HG03439 (cell line): ENCODE measurements at regions not wholly inside any gene's neighbourhood (a gene's known extent, or its start where the extent isn't known, plus 50 kb on each side); places are given as distances from the start of the nearest gene placed in this dataset.
"Not testable (repeated sequence)": the region's sequence is repeated elsewhere in the genome, so short reads cannot be mapped to it uniquely, and the experiment has no call there.

Source experiments
- ATAC-seq: cut with Tn5 transposase; IDR thresholded peaks from one replicate; pipeline ENCODE4 v1.9.1; 2021; ENCODE audit warnings: mild to moderate bottlenecking, moderate library complexity; ENCODE audit not compliant: unreplicated experiment

DNA sequence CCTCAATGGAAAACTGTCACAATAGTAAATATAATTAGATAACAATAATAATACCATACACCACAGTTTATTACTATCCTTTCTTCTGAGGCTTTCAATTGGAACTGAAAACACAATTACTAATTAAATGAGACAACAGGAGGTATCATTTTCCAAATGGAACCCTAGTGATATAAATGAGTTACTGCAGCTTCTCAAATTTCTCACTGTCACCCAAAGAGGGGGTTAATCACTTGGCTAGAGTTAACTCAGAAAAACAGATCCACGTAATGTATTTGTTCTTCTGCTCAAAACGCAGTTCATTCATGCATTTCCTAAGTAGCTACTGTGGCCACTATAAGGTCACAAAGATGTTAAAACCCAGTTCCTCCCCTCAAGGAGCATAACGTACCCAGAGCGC, 120.9 kb upstream of the FOXN3 start:
- ATAC-seq = no peak

DNA sequence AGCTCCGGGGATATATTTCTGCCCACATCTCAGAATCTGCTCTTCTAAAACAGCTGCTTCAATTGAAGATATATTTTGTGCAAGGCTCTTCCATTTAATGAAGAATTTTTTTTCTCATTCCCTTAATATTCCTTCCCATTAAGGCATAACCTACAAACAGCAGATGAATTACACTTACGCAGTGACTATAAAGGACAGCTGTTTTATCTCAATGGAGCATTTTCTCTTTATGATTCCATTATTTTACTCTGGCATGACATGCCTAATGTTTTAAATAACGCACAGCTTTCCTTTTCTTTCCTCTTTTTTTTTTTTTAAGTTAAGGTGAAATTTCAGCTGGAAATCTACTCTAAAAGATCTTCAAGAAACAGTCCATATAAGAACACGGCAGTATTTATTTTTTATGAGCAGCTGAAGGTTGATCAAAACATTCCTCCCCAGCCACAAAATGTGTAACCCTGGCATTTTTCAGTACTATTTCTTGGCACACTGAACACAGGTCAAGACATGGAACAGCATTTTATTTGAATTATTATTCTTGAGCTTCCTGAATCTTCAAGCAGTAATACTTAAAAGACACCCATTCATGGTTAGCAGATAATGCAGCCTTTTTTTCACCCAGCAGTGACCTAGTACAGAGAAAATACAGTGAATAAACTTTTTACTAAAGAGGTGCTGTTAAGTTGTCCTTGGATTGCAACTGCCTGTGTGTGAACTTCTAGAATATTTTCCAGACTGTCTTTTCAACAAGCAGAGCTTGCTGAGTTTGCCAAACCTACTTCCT, 118.1 kb upstream of the FOXN3 start:
- no peak for ATAC-seq

DNA sequence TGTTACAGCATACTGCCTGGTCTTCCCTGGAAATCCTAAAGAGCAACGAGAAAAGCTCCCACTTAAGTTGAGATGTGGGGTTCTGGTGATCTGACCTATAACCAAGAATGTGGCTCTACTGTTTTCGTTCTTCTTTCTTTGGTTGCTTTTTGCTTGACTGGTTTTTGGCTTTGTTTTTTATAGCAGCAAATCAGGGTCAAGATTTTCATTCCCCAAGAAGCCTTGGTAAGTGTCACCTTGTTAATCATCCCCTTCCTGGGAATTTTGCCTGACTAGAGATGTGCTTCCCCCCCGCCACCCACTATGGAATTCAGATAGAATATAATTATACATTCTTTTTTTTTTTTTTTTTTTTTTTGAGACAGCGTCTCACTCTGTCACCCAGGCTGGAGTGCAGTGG, 116.7 kb upstream of the FOXN3 start:
- ATAC-seq = no peak

DNA sequence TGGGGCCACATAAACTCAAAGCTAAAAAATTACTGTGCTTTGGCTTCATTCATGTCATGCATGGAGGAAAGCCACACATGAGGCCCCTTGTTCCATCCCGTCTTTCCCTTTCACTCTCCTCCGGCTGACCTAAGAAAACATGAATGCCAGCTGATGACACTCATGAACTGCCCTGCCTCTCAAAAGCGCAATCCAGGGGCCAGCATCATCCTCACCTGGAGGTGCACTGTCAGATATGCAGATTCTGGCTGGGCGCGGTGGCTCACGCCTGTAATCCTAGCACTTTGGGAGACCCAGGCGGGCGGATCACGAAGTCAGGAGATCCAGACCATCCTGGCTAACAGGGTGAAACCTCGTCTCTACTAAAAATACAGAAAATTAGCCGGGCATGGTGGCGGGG, 116.1 kb upstream of the FOXN3 start:
- ATAC-seq = no peak

DNA sequence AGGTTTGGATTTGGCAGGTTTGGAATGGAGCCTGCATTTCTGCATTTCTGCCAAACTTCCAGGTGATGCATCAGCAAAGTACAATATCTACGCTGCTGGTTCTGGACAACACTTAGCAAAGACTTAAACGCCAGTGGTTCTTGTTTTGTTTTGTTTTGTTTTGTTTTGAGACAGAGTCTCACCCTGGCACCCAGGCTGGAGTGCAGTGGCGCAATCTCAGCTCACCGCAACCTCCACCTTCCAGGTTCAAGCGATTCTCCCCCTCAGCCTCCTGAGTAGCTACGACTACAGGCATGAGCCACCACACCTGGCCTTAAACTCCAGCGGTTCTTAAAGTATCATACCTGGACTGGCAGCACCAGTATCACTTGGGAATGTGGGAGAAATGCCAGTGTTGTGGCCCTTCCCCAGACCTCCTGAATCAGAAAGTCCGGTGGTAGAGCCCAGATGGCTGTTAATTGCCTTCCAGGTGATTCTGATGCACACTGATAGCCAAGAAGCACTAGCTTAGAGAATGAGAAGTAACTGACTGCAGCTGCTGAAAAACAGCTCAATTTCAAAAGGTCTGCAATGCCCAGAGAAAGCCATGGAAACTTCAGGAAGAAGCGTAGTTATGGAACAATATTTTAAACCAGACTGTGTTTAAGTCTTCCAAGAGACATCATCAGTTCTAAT, 114.8 kb upstream of the FOXN3 start:
- no peak for ATAC-seq

DNA sequence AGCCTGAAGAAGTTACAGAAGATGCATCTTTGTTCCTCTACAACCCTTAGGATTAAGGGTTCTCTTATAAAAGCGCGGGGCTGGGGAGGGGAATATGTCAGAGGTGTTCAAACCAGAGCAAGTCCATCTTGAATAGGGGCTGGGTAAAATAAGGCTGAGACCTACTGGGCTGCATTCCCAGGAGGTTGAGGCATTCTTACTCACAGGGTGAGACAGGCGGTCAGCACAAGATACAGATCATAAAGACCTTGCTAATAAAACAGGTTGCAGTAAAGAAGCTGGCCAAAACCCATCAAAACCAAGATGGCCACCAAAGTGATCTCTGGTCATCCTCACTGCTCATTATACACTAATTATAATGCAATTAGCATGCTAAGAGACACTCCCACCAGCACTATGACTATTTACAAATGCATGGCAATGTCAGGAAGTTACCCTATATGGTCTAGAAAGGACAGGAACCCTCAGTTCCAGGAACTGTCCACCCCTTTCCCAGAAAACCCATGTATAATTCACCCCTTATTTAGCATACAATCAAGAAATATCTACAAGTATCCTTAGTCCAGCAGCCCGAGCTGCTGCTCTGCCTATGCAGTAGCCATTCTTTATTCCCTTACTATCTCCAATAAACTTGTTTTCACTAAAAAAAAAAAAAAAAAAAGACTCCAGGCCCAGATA, 108.1 kb upstream of the FOXN3 start:
- no peak for ATAC-seq

DNA sequence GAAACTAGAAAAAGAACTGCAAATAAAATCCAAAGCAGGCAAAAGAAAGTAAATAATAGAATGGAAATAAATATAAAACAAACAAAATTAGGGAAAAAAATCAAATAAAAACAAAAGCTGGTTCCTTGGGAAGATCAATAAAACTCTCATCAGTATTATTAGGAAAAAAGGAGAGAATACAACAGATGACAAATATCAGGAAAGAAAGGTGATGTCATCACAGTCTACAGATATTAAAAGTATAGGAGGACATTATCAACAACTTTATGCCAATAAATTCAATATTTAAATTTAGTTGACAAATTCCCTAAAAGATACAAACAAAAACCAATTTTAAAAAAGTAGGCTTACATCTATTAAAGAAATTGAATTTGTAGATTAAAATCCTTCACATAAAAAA, 107.4 kb upstream of the FOXN3 start:
- no peak for ATAC-seq

DNA sequence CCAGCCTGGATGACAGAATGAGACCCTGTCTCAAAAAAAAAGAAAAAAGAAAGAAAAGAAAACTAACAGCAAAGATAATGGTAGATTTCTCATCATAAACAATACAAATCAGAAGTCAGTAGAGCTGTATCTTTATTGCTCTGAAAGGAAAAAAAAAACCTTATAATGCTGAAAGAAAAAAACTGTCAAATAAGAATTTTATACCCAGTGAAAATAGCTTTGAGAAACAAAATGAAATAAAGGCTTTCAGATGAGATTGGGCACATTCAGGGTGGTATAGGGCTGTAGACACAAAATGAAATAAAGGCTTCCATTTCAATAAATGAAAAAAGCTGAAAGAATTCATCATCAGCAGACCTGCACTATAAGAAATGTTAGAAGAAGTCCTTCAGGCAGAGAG, 105.0 kb upstream of the FOXN3 start:
- ATAC-seq = no peak

DNA sequence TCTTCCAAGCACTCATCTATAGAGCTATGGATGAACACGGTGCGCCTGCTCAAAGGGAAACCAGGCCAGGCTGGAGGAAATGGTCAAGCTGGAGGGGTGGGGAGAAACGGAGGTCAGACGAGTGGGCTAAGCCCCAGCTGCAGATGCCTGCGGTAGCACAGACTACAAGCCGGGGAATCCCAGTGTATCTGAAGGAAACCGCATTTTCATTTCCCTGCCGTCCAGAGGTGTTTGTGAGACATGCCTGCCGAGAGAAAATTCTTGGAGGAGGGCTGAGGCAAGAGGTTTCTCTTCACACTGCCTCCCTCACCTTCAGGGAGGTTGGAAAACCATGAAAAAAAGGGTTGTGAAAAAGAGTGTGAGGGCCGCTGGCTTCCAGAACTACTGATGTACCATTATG, 102.0 kb upstream of the FOXN3 start:
- no peak for ATAC-seq

DNA sequence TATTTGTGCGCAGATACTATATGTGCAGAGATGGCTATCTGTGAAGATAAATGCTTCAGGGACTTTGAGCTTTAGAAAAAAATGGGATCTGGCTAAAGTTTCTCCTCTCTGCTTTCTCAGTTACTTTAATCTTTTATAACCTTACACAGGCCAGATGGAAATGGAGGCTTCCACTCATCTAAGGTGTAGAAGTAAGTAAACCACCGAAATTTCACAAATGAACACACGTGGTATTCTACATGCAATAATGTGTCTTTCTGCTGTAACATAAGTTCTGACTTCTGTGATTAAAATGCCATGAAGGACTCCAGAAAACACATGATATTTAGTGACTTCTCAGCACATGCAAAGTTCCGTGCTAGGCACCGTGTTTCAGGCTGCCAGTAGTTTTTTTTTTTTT, 99.1 kb upstream of the FOXN3 start:
- no peak for ATAC-seq

DNA sequence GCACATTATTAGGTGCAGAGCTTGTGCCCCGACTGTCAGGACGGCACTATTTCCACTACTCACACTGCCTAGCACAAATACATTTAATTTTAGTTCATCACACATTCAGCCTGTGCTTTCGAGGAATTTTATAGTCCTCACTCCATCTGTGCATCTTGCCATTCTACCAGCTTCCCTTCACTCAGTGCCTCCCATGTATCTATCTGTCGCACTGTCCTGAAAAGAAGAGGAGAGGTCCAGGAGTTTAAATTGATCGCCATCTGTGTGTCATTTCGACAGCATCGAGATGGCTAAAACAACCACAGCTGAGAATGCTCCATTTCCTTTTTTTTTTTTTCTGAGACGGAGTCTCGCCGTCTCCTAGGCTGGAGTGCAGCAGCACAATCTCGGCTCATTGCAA, 97.6 kb upstream of the FOXN3 start:
- ATAC-seq = no peak

DNA sequence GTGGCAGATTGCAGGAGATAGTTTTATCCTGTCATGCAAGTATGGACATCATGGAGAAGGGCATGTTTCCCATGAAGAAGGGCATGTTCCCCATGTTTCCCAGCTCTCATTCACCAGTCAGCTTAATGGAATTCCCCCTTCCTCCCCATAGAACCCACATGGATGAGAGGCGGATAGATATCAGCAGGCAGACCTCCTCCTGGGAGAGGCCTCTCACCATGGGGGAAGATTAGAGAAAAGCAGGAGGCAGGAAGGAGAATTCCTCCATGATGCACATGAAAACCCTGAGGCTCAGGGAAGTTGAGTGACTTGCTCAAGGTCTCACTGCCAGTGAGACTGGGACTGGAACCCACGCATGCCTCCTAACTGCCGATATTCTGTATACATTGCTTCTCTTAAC, 92.9 kb upstream of the FOXN3 start:
- peak; percentile 1 for ATAC-seq

DNA sequence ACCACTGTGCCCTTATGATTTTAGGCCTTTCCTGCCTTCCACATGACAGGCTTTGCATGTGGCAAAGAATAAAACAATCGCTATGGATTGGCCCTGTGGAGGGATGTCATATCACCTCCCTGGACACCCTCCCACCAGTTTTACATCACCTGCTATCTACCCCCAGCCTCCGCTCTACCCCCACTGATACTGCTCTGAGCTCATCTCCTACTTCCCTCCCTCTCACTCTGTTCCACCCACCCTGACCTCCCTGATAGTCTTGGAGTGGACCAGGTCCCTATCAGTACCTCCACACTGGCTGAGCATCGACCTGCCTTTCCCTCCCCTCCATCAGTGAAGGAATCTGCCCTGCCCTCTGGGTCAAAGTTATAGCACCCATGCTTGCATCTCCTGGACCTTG, 91.8 kb upstream of the FOXN3 start:
- no peak for ATAC-seq

DNA sequence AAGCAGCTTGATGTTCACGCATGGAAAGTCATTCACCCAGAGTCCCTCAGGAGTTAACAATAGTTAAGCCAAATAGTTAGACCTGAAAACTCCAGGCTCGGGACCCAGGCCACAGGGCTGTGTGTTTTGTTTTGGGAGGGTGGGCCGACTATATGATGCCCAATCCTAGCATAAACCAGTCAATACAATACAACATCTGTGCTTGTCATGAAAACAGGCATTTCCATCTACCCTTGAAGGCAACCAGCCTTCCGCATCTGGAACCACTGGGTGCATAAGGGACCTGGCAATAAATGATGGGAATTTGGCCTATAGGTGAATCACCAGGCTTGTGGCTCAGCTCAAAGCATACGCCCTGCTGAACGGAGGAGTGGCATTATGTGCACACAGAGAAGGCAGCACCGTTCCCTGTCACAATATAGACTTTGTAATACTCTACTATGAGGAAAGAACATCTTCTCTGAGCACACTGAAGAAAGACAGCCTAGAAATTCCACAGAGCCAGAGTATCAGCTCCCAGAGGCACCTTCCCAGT, 91.0 kb upstream of the FOXN3 start:
- no peak for ATAC-seq

DNA sequence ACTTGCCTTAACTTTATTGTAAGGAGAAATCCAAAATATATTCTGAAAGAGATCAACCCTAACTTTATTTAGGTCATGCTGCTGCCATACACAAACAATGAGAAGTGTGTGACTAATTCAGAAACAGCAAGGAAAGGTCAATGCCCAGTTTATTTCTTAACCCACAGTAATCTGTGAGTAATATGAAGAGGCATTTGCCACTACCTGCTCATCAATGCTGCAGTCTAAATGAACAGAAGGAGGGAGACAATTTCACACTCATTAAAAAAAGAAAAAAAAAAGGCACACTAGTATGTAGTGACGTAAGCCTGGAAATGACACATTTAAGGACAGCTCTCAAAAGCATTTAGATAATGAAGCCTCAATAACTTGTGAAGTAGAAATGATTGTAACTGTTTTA, 90.5 kb upstream of the FOXN3 start:
- ATAC-seq = no peak

DNA sequence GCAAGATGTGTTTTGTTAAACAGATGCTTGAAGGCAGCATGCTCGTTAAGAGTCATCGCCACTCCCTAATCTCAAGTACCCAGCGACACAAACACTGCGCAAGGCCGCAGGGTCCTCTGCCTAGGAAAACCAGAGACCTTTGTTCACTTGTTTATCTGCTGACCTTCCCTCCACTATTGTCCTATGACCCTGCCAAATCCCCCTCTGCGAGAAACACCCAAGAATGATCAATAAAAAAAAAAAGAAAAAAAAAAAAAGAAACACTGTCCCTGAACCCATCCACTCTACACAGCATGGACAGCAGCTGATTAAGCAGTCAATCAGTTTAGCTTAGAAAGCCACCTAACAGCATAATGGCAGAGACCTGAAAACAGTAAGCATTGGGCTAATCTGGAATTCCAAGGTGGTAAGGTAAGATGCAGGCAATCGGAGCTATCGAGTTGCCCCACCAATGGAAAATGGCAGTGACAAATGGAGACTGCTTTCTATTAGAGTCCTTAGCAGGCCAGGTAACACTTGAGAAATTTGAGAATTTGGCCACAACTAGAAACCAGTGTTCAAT, 89.9 kb upstream of the FOXN3 start:
- not testable (repeated sequence) for ATAC-seq

DNA sequence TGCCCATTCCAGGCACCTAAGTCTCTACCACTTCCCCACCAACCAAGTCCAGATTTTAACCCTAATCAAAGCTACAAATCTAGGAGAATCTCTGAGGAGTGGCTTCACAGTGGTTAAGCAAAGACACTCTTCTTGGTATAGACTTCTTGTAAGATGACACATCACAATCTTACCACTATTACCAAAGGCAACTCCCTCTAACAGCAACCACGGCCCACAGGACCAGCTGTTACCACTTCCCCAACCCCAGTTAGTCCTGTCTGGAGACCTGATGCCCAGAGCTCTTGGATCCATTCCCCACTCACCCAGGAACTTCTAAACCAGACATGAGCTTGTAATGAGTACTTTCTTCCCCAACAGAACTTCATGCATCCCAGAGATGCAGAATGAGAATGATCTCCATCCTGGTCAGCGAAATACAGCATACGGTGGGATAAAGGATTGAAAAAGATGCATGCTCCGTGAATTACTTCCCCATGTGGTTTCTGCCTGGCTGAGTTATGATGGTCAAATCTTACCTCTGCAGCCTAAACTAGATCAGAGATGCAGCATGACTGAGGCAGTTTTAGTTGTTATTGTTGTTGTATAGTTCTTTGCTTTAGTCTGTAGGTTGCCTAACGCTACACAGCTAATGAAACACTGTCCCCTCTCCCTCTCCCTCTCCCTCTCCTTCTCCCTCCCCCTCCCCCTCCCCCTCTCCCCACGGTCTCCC, 87.7 kb upstream of the FOXN3 start:
- no peak for ATAC-seq

DNA sequence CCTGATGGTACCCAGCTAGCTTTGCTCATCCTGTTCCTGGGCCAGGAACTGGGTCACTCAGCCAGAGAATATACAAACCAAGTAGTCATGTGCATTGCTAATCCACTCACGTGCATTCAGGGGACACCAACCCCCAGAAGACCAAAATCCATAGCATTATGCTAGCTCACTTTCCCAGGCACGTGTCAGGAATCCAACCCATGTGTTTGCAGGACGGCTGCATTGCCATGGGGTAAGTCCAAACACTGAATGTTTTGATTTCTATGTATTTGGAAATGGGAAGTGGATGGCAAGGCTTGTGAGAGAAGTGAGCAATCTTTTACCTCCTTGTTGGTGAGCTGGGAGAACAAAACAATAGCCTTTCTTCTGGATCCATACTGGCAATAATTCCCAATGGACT, 87.1 kb upstream of the FOXN3 start:
- no peak for ATAC-seq

DNA sequence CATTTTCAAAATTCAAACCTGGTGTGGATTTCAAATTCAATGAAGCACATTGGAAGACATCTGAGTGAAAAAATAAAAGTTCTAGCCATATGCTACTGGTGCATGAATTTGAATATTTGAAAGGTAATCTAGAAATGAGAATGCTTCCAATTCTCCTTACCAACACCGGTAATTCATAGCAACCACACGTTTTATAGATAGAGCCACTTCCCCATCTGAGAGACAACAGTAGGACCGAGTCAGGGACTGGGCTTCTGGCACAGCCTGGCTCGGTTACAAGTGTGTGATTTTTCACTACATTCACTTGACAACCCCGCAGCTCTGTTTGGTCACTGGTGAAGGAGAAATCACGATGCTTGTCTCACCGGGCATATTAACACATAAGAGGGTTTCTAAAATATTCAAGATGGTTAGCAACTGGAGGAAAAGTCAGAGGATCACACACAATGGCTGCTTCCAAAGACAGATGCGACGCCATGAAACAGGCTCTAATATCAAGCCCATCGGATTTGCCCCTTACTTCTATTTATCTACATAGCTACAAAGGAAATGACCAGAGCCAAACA, 86.5 kb upstream of the FOXN3 start:
- no peak for ATAC-seq

DNA sequence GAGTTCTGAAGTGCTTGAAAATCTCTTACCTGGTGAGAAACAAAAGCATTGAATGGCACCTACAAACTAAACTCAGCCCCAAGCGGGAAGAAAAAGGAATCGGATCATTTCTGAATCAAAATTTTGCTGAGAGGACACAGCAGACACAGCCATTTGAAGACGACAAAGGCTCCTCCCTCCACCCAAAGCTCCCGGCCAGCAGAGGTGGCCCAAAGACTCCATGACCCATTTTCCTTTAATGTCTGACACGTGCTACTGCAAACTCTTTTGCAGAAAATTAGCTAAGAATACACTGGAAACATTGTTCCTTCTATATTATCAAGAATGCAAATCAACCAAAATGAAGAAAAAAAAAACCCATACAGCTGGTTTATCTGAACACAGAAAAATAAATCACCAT, 85.9 kb upstream of the FOXN3 start:
- no peak for ATAC-seq

DNA sequence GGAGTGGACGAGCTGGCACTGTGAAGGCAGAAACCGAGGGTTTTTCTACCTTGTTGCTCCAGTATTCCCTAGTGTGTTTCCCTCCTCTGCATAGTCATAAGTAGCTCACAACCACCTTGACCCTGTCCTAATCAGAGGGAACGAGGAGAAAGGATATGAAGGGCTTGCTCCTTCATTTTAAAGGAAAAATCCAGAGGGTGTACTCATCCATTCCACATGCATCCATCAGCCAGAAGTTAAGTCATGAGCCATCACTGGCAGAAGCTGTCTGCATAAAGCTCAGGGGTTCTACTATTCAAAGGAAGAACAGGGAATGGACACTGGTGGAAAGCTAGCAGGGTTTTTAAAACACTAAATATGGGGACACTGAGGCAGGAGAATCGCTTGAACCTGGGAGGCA, 84.3 kb upstream of the FOXN3 start:
- no peak for ATAC-seq
